Inferior parietal cortex (tissue), 1 donor: ENCODE measurements at regions not wholly inside any gene's neighbourhood (a gene's known extent, or its start where the extent isn't known, plus 50 kb on each side); places are given as distances from the start of the nearest gene placed in this dataset.
"Not testable (repeated sequence)": the region's sequence is repeated elsewhere in the genome, so short reads cannot be mapped to it uniquely, and the experiment has no call there.

Experiments
- DNase-seq: peaks from one replicate; pipeline ENCODE4 v3.0.0-alpha.2; 2016; ENCODE audit errors: extremely low spot score

- no peak for DNase-seq
These were observed 83.7 kb upstream of the CTDP1 start for GRCh38 chr18:79595876-79596374.

GRCh38 chr18:79596446-79597175, 83.0 kb upstream of the CTDP1 start:
- no peak for DNase-seq

- no peak for DNase-seq
These were observed 82.3 kb upstream of the CTDP1 start for GRCh38 chr18:79597176-79597830.

DNA sequence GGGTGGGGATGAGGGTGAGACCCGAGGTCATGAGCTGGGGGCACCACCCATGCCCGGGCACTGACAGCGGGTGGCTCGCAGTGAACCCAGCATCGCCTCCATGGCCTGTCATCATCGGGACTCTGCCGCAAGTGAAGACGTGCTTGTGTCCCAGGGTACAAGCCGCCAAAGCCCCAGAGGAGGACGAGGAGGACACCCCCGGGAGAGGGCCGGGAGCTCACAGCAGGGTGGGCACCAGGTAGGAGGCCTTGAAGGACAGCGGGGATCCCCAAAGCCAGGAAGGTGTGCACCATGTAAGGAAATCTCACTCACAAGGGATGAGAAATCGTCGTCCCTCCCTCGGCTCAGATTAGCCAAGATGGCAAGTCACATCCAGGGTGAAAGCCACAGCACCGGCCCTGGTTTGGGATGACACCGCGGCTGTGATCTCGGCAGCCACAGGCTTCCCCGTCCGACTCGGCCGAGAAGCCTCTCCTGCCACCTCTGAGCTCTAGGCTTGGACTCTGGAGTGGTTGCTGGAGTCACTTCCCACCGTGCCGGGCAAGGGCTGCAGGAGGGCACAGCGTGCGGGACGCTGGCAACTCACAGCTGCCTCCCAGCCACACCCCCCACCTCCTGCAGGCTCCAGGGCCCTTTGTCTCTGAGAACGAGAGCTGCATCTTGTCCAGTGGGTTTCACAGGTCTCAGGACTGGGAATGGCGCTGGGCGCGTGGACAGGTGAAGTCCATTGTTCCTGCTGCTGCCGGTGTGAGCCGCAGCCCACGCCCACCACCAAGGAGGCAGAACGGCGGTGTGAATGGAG, 81.6 kb upstream of the CTDP1 start:
- DNase-seq = no peak

DNA sequence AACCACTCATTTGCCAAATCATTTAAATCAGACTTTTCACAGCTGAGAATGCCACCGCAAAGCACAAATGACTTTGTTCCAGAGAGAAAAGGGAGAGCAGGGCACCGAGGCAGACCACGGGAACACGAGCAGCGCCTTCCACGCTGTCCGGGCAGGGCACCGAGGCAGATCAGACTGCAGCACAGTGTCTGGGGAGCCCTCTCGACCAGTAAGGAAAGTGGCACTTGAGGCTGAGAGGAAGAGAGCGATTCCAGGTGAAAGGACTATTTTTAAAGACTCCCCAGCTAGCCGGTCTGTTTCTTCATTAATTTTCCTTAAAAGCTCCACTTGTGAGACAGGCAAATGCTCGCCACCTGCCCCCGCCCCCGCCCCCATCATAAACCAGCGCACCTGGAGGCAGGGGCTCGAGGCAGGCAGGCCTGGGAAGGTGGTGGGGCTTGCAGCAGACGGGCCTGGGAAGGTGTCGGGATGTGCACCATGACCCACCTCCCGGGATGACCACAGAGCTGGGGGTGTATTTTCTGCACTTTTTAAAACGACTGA, 80.9 kb upstream of the CTDP1 start:
- DNase-seq = no peak

- no peak for DNase-seq
These were observed 80.1 kb upstream of the CTDP1 start for GRCh38 chr18:79599441-79599931.

DNA sequence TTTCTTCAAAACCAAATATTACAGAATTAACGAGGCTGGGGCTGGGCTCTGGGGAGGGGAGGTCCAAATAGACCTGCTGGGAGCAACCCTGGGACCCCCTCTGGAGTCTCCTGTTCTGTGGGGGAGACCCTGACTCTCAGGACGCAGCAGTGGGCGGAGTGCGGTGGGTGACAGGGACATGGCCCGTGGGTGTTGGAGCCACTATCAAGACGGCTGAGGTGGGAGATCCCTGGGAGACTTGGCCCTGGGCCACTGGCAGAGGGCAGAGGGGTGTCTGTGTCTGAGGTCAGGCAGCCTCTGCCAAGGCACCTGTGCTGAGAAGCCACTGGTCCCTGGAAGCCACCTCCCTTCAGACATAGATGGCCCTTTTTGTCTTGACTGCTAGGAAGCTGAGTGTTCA, 79.5 kb upstream of the CTDP1 start:
- no peak for DNase-seq

- no peak for DNase-seq
These were observed 79.0 kb upstream of the CTDP1 start for GRCh38 chr18:79600596-79600995.

DNA sequence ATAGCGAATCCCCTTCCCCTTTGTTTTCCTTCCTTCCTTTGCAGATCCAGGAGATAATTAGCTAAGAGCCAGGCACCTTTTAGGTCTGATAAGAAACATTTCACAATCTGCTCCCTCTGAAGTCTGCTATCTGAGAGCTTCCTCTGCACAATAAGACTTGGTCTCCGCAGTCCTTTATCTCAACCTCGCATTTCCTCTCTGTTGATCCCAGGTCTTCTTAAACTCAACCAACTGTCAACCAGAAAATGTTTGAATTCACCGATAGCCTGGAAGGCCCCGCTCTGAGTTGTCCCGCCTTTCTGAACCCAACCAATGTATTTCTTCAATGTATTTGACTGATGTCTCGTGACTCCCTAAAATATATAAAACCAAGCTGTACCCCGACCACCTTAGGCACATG, 78.4 kb upstream of the CTDP1 start:
- no peak for DNase-seq

- DNase-seq = no peak
These were observed 76.0 kb upstream of the CTDP1 start for GRCh38 chr18:79603321-79604204.

DNA sequence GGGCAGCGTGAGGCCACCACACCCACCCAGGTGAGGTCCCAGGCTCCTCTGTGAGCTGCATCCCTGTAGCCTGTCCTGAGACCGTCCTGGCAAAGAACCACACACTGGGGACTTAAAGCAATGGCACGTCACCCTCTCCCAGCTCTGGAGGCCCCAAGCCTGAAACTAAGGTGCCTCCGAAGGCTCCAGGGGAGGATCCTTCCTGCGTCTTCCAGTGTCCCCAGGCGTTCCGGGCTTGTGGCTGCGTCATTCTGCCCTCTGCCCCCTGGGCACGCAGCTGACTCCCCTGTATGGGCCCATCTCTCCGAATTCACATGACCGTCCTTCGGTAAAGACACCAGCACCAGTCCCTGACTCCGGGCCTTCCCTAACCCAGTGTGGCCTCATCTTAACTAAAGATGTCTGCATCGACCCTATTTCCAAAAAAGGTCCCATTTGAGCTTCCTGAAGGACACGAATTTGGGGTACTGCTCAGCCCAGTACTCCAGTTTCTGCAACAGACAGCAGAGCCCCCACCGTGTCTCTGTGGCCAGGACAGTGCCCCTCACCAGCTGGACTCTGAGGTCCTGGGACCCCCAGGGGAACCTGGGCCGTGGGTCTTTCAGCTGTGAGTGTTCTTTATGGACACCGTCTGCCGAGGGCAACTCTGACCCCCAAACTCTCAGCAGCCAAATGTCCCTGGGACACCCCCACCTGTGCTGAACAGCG, 75.2 kb upstream of the CTDP1 start:
- DNase-seq = no peak

DNA sequence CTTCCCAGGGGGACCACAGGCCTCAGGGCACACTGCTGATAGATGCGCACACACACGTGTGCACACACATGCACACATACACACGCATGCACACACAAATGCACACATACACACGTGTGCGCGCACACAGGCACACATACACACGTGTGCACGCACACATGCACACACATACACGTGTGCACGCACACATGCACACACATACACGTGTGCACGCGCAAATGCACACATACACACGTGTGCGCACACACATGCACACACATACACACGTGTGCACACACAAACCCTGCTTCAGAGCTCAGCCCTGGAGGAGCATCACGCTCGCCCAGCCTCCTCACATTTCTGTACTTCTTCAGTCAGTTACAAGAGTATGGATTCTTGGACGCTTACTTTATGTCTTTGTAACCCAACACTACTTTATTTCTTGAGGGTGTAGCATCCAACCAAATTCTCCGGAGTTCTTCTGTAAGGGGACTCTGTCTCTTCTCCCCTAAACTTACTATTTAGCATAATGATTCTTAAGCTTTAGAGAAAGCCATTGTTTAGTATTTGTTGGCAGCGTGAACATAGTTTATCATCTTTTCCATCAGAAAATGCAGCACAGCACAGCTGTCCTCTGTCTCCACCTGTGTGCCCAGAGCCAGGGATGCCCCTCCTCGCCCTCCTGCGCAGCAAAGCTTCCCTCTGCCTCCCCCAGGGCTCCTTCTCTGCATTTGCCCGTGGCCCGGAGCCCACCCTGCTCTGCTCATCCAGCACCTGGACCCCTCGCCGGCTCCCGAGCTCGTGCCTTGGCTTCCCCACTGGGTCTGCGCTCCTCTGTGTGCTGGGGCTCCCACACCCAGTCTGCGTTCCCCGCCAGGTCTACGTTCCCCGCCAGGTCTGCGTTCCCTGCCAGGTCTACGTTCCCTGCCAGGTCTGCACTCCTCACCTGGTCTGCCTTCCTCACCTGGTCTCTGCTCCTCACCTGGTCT, 74.4 kb upstream of the CTDP1 start:
- DNase-seq = no peak

DNA sequence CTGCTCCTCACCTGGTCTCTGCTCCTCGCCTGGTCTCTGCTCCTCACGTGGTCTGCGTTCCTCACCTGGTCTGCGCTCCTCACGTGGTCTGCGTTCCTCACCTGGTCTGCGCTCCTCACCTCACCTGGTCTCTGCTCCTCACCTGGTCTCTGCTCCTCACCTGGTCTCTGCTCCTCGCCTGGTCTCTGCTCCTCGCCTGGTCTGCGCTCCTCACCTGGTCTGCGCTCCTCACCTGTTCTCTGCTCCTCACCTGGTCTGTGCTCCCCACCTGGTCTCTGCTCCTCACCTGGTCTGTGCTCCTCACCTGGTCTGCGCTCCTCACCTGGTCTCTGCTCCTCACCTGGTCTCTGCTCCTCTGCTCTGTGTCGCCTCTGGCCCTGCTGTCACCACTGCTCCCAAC, 73.5 kb upstream of the CTDP1 start:
- DNase-seq = not testable (repeated sequence)

- no peak for DNase-seq
These were observed 72.8 kb upstream of the CTDP1 start for GRCh38 chr18:79606621-79607331.

DNA sequence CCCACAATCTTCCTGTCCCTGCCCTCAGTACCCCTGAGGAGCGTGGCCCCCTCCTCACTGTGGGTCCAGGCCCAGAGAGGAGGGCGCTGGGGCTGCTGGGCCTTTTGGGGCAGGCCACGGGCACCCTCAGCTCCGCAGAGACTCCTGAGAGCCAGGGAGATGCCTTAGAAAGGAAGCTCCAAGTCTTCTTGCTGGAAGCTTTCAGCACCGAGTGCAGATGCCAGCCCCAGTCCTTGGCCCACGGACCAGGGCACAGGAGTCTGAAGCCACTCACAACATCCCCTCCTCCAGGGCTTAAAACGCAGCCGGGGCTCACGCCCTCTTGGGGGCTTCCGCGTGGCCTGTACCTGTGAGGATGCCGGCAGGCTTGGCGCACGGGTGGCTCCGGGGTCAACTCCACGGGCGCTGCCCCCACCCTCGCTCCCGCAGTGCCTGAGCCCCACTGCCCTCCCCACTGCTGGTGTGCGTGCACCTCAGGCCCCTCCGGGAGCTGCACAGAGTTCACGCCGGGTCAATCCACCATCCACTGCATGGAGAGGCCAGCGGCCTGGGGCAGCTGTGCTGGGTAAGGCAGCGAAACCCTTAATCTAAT, 72.1 kb upstream of the CTDP1 start:
- no peak for DNase-seq

GRCh38 chr18:79608069-79608468, 71.5 kb upstream of the CTDP1 start:
- no peak for DNase-seq

DNA sequence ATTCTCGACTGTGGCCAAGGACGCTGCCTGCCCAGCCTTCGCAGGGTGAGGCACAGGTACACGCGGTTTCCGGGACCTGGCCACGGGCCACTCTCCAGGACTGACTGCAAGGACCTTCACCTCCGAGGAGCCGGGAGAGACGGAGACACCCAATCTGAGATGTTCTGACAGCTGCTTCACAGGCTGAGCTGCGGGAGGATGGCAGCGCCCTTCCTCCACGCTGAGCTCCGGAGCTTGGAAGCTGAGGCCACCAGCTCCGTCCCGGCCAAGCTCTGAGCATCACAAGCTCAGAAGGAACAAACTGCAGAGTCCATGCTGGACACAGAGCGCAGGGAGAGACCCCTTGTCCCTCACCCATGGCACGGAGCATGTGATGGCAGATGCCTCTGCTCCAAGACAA, 71.1 kb upstream of the CTDP1 start:
- no peak for DNase-seq

- no peak for DNase-seq
These were observed 70.6 kb upstream of the CTDP1 start for GRCh38 chr18:79608999-79609461.
